ENCODE measurements at regions not wholly inside any gene's neighbourhood (a gene's known extent, or its start where the extent isn't known, plus 50 kb on each side); places are given as distances from the start of the nearest gene placed in this dataset.

GRCh38 chr13:40052954-40053353 is 397.5 kb downstream of the COG6 start:
- Histone ChIP-seq H3K27me3 (ENCODE audit: control insufficient read depth in 2 of 2, insufficient read depth in 2 of 2, low read length in 2 of 2) (no peaks in the 10 kb centered on the region), H4K20me1 (replicated peaks; ENCODE audit: control insufficient read depth, insufficient read depth, low read length) (no peaks in the 10 kb centered on the region), H3K4me2 (ENCODE audit: insufficient read depth, low read length) (no peak overlapping the region), H3K4me1 (replicated peaks in 1 of 2; ENCODE audit: control insufficient read depth in 2 of 2, insufficient read depth in 2 of 2, low read length in 2 of 2) (no peaks in the 10 kb centered on the region), H3K79me2 (ENCODE audit: control insufficient read depth, insufficient read depth, low read length) (no peaks in the 10 kb centered on the region), H3K9me3 (replicated peaks; ENCODE audit: control insufficient read depth, insufficient read depth, low read depth, low read length) (no peaks in the 10 kb centered on the region), H3K27ac (ENCODE audit: extremely low read depth, low read depth, low read length) (no peak overlapping the region), H2AFZ (ENCODE audit: low read depth, low read length) (no peak overlapping the region), H3K4me3 (no peak overlapping the region), H3K9me1 (ENCODE audit: control insufficient read depth, insufficient read depth, low read length) (no peaks in the 10 kb centered on the region), H3K9ac (ENCODE audit: insufficient read depth in 1 of 2, low read depth in 2 of 2, low read length in 2 of 2) (no peak overlapping the region), H3K36me3 (ENCODE audit: control insufficient read depth, insufficient read depth, low read length) (no peaks in the 10 kb centered on the region)
- BruUV-seq (replicated peaks): no TSS peak
- in situ Hi-C loops (cut with MboI): loop anchor here (25.0 kb wide), 1 partner anchor 634 kb away; no protein-coding TSS in a partner anchor
- FAIRE-seq: no peak
- DNase-seq (ENCODE audit: extremely low read depth in 1 of 4, low spot score in 3 of 4): no peak
- intact Hi-C loops (cut with micrococcal nuclease): no loop called here
- no peak for ATAC-seq
- no peak for TF ChIP-seq E2F5 (CRISPR knock-in tag; IDR thresholded peaks at IDR 0.05)
- no peak for TF ChIP-seq CTBP1 (IDR thresholded peaks at IDR 0.05; ENCODE audit: borderline replicate concordance)
- TF ChIP-seq XRCC3 (IDR thresholded peaks at IDR 0.05): no peak
- no peak for TF ChIP-seq THRB (CRISPR knock-in tag; conservative IDR thresholded peaks at IDR 0.05)
- TF ChIP-seq MEIS2 (IDR thresholded peaks at IDR 0.05; ENCODE audit: partially characterized antibody): no peak
- TF ChIP-seq RREB1 (CRISPR knock-in tag; IDR thresholded peaks at IDR 0.05): no peak
- TF ChIP-seq EP400 (IDR thresholded peaks at IDR 0.05): no peak
- no peak for TF ChIP-seq TSC22D4 (tag; IDR thresholded peaks at IDR 0.05)
- TF ChIP-seq ZNF165 (CRISPR knock-in tag; IDR thresholded peaks at IDR 0.05; ENCODE audit: borderline replicate concordance): no peak
- CTCF ChIA-PET (ENCODE audit: low intra/inter-chr PET ratio): no interaction called here
- POLR2A ChIA-PET: no interaction called here
